A673 (cell line): ENCODE measurements at regions not wholly inside any gene's neighbourhood (a gene's known extent, or its start where the extent isn't known, plus 50 kb on each side); places are given as distances from the start of the nearest gene placed in this dataset.
"Not testable (repeated sequence)": the region's sequence is repeated elsewhere in the genome, so short reads cannot be mapped to it uniquely, and the experiment has no call there.

Experiments used
- BruUV-seq: library from RNA; stranded (reverse); fragments of 400-500 nt; replicated peaks from 2 replicates; lab custom pipeline; 2021; lab: Mats Ljungman, UMichigan
- CTCF ChIA-PET: fragments of 300-600 bp; sonication (Branson Sonifier 250); formaldehyde crosslinking; loops from one replicate; lab custom pipeline; 2022; ENCODE audit warnings: antibody characterized with exemption; lab: Charles Lee
- POLR2A ChIA-PET: fragments of 300-600 bp; sonication (Branson Sonifier 250); formaldehyde crosslinking; loops from one replicate; lab custom pipeline; 2022; ENCODE audit warnings: antibody characterized with exemption; ENCODE audit not compliant: low non-redundant PET; lab: Charles Lee
- DNase-seq: peaks from one replicate; pipeline ENCODE4 v3.0.0-alpha.2; 2015; ENCODE audit warnings: low spot score
- H3K27ac ChIP-seq: fragments of 200-600 bp; sonication (generic); 2 replicates; pipeline ENCODE4 v1.5.1; 2016; ENCODE audit warnings: mixed run types, low read depth, mild to moderate bottlenecking, mixed read lengths, antibody characterized with exemption, low read length; ENCODE audit not compliant: poor library complexity, severe bottlenecking
- H3K27me3 ChIP-seq: fragments of 200-600 bp; sonication (generic); replicated peaks from 2 replicates; pipeline ENCODE4 v1.6.1; 2017; ENCODE audit warnings: mixed run types, low read depth, mild to moderate bottlenecking, mixed read lengths, antibody characterized with exemption, low read length; ENCODE audit not compliant: insufficient read depth, poor library complexity
- H3K36me3 ChIP-seq: fragments of 200-600 bp; sonication (generic); 2 replicates; pipeline ENCODE4 v1.6.1; 2016; ENCODE audit warnings: mixed run types, mild to moderate bottlenecking, mixed read lengths, antibody characterized with exemption, low read length; ENCODE audit not compliant: insufficient read depth, poor library complexity, severe bottlenecking
- H3K4me1 ChIP-seq: fragments of 200-600 bp; sonication (generic); 2 replicates; pipeline ENCODE4 v1.6.1; 2017; ENCODE audit warnings: mixed run types, mild to moderate bottlenecking, mixed read lengths, antibody characterized with exemption, low read length; ENCODE audit not compliant: insufficient read depth, poor library complexity, severe bottlenecking
- H3K4me3 ChIP-seq: fragments of 200-600 bp; sonication (generic); 2 replicates; pipeline ENCODE4 v1.5.1; 2016; ENCODE audit warnings: low read depth, mixed run types, mild to moderate bottlenecking, mixed read lengths, low read length; ENCODE audit not compliant: poor library complexity, severe bottlenecking
- H3K9me3 ChIP-seq: fragments of 200-600 bp; sonication (generic); 2 replicates; pipeline ENCODE4 v1.6.1; 2016; ENCODE audit warnings: mixed run types, low read depth, mild to moderate bottlenecking, mixed read lengths, antibody characterized with exemption, low read length; ENCODE audit not compliant: poor library complexity, severe bottlenecking
- EZH2 ChIP-seq: fragments of 200-600 bp; sonication (generic); IDR thresholded peaks from 2 replicates; pipeline ENCODE4 v1.6.1; 2017; ENCODE audit warnings: borderline replicate concordance, low read depth, mild to moderate bottlenecking, mixed read lengths, antibody characterized with exemption, low read length; ENCODE audit not compliant: poor library complexity, severe bottlenecking
- intact Hi-C: fragments of 100-400 bp; cut with micrococcal nuclease; formaldehyde crosslinking; loops from one replicate; pipeline ENCODE4 v1.10.0; 2022; ENCODE audit not compliant: unreplicated experiment
- TF ChIP-seq, protein P1 (sequence below): fragments of 300-800, 200-600 bp; sonication (generic); conservative IDR thresholded peaks from 2 replicates; pipeline ENCODE4 v1.5.1; 2017; ENCODE audit warnings: low read depth, mild to moderate bottlenecking, antibody characterized with exemption, low read length, moderate library complexity, mixed read lengths

DNA sequence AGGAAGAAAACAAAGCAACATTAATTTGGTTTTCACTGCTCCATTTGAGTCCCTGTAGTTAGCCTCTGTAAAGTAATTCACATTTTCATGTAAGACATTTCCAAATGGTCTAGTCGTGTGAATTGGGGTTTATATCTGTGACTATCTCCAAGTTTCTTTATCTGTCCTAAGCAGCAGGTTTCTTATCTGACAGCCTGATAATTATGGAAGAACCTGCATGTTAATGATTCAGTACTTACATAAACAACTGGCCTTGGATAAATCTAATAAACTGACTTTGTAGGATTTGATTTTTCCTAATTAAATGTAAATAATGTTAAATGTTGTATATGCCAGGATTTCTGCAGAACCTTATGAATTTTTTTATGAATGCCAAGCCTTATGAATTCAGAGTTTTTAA is 964.9 kb downstream of the NR2F1-AS1 start:
- Histone ChIP-seq H3K4me3 (no peak overlapping the region), H3K36me3 (no peaks in the 10 kb centered on the region), H3K4me1 (no peaks in the 10 kb centered on the region), H3K27me3 (no peaks in the 10 kb centered on the region), H3K27ac (no peak overlapping the region), H3K9me3 (no peaks in the 10 kb centered on the region)
- ChIA-PET CTCF (no interaction called here), POLR2A (no interaction called here)
- no peak for DNase-seq
- BruUV-seq: no TSS peak
- intact Hi-C loops: no loop called here
- no peak for TF ChIP-seq EZH2
- TF ChIP-seq, protein P1, sequence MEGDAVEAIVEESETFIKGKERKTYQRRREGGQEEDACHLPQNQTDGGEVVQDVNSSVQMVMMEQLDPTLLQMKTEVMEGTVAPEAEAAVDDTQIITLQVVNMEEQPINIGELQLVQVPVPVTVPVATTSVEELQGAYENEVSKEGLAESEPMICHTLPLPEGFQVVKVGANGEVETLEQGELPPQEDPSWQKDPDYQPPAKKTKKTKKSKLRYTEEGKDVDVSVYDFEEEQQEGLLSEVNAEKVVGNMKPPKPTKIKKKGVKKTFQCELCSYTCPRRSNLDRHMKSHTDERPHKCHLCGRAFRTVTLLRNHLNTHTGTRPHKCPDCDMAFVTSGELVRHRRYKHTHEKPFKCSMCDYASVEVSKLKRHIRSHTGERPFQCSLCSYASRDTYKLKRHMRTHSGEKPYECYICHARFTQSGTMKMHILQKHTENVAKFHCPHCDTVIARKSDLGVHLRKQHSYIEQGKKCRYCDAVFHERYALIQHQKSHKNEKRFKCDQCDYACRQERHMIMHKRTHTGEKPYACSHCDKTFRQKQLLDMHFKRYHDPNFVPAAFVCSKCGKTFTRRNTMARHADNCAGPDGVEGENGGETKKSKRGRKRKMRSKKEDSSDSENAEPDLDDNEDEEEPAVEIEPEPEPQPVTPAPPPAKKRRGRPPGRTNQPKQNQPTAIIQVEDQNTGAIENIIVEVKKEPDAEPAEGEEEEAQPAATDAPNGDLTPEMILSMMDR: no peak

DNA sequence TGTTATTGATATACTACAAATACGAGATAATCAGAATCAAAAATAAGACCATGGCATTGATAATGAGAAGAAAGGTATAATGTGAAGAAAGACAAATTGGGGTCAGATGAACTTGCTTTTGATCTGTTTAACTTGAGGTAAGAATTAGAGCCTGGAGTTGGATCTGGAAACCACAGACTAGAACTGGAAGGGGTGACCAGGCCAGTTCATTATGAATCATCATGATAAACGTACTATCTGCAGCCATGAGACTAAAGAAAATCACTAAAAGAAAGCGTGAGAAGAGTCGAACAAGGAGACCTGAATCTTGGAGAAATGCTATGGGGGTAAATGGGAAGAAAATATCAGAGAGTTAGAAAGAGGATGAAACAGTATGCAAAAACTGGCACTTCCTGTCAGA is 967.5 kb downstream of the NR2F1-AS1 start:
- Histone ChIP-seq H3K27ac (no peak overlapping the region), H3K4me1 (no peaks in the 10 kb centered on the region), H3K36me3 (no peaks in the 10 kb centered on the region), H3K9me3 (no peaks in the 10 kb centered on the region), H3K27me3 (no peaks in the 10 kb centered on the region), H3K4me3 (no peak overlapping the region)
- intact Hi-C loops: no loop called here
- ChIA-PET POLR2A (no interaction called here), CTCF (no interaction called here)
- DNase-seq: no peak
- no TSS peak for BruUV-seq
- TF ChIP-seq EZH2: no peak
- TF ChIP-seq, protein P1: no peak

DNA sequence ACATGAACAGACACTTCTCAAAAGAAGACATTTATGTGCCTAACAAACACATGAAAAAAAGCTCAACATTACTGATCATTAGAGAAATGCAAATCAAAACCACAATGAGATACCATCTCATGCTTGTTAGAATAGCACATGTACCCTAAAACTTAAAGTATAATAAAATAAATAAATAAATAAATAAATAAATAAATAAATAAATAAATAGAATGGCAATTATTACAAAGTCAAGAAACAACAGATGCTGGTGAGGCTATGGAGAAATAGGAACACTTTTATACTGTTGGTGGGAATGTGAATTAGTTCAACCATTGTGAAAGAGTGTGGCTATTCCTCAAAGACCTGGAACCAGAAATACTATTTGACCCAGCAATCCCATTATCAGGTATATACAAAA is 970.6 kb downstream of the NR2F1-AS1 start:
- DNase-seq, intact Hi-C loops, H3K36me3 ChIP-seq, H3K4me1 ChIP-seq, H3K27me3 ChIP-seq, H3K4me3 ChIP-seq, H3K9me3 ChIP-seq, CTCF ChIA-PET, H3K27ac ChIP-seq, POLR2A ChIA-PET, BruUV-seq: not testable (repeated sequence)

DNA sequence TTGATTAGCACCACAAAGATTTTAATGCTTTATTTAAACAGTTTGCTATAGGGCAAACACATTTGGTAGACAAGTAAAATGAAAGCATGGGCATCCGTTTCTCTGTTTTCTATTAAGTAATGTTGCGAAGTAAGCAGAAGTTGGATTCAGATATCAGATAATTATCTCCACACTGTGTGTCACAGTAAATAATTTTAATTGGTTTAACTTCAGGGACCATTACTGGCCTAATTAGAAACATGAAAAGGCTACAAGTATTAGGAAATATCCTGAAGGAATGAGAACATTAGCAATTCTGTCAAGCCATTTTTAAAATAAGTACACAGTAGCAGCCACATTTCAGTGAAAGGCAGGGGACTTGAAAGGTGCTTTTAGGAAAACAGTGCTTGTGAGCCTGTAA is 975.4 kb downstream of the NR2F1-AS1 start:
- BruUV-seq: no TSS peak
- no peaks in the 10 kb centered on the region for H3K27me3 ChIP-seq
- H3K9me3 ChIP-seq: no peaks in the 10 kb centered on the region
- H3K4me3 ChIP-seq: no peak overlapping the region
- peaks cover 7% of the 10 kb centered on the region for H3K4me1 ChIP-seq
- CTCF ChIA-PET: no interaction called here
- TF ChIP-seq, protein P1: no peak
- no peak for TF ChIP-seq EZH2
- H3K36me3 ChIP-seq: no peaks in the 10 kb centered on the region
- POLR2A ChIA-PET: interaction anchor here (0.6 kb wide), 1 partner anchor 323 kb away, joined by 3 read pairs; no protein-coding TSS in a partner anchor
- peak; percentile 45 for DNase-seq
- intact Hi-C loops: no loop called here
- no peak overlapping the region for H3K27ac ChIP-seq
